ENCODE measurements at regions not wholly inside any gene's neighbourhood (a gene's known extent, or its start where the extent isn't known, plus 50 kb on each side); places are given as distances from the start of the nearest gene placed in this dataset.

DNA sequence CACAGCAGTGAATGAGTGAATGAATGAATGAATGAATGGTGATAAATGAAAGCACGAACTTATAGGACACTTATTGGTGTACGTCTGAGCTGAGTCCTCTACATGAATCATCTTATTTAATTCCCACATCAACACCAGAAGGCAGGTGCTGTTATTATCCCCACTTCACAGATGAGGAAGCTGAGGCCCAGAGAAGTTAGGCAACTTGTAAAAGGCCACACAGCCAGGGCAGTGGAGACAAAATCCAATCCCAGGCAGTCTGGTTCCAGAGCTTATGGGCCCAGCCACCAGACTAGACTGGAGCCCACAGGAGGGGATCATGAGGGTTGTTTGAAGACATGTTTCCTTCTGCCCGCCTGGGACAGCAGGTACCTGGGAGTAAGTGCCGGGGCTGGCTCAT lies 364.0 kb downstream of the MN1 start:
- TF ChIP-seq FOXP2 (optimal IDR thresholded peaks at IDR 0.05; ENCODE audit: borderline replicate concordance, extremely low read depth, extremely low read length, insufficient read depth) (no peak), TAF1 (IDR thresholded peaks at IDR 0.05; ENCODE audit: borderline replicate concordance, insufficient read depth, low read length) (no peak), SIN3A (IDR thresholded peaks at IDR 0.05; ENCODE audit: borderline replicate concordance, insufficient read depth, low read length) (no peak), POLR2AphosphoS5 (IDR thresholded peaks at IDR 0.05; ENCODE audit: low read depth, low read length) (no peak)
- TF ChIP-seq, protein P1, sequence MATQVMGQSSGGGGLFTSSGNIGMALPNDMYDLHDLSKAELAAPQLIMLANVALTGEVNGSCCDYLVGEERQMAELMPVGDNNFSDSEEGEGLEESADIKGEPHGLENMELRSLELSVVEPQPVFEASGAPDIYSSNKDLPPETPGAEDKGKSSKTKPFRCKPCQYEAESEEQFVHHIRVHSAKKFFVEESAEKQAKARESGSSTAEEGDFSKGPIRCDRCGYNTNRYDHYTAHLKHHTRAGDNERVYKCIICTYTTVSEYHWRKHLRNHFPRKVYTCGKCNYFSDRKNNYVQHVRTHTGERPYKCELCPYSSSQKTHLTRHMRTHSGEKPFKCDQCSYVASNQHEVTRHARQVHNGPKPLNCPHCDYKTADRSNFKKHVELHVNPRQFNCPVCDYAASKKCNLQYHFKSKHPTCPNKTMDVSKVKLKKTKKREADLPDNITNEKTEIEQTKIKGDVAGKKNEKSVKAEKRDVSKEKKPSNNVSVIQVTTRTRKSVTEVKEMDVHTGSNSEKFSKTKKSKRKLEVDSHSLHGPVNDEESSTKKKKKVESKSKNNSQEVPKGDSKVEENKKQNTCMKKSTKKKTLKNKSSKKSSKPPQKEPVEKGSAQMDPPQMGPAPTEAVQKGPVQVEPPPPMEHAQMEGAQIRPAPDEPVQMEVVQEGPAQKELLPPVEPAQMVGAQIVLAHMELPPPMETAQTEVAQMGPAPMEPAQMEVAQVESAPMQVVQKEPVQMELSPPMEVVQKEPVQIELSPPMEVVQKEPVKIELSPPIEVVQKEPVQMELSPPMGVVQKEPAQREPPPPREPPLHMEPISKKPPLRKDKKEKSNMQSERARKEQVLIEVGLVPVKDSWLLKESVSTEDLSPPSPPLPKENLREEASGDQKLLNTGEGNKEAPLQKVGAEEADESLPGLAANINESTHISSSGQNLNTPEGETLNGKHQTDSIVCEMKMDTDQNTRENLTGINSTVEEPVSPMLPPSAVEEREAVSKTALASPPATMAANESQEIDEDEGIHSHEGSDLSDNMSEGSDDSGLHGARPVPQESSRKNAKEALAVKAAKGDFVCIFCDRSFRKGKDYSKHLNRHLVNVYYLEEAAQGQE (IDR thresholded peaks at IDR 0.05; ENCODE audit: insufficient read depth in 1 of 2, low read depth in 2 of 2, low read length in 2 of 2), result no peak

DNA sequence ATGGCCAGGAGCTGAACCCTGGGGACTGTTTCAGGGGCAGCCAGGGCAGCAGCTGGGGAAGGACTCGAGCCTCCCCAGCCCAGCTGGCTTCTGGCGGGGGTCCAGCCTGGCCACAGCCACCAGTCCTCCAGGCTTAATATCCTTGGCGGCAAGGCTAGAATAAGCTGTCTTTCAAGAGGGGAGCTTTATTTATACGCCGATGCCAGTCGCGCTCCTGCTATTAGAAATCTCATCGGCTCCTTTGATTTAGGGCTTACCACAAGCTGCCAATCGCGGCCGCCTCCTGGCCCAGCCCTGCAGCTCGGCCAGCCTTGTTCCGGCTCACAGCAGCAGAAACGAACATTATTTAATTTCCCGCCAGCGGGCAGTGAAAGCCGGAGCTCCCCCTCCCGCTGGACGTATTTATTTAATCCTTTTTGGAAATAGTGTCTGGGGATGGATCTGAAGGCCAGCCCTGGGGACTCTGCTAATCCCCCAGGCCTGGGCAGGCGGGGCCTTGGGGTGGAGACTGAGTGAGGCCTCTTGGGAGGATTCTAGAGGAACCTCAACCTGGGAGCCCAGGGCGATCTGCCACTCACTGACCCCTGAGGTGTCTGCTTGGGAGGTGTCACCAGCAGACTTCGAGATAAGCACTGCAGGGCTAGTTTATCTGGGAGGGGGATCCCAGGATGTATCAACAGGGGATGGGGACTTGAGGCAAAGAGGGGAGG lies 363.1 kb downstream of the MN1 start:
- TF ChIP-seq, protein P1 (IDR thresholded peaks at IDR 0.05; ENCODE audit: insufficient read depth in 1 of 2, low read depth in 2 of 2, low read length in 2 of 2), result no peak
- no peak for TF ChIP-seq FOXP2 (optimal IDR thresholded peaks at IDR 0.05; ENCODE audit: borderline replicate concordance, extremely low read depth, extremely low read length, insufficient read depth)
- TF ChIP-seq POLR2AphosphoS5 (IDR thresholded peaks at IDR 0.05; ENCODE audit: low read depth, low read length), result no peak
- TF ChIP-seq TAF1 (IDR thresholded peaks at IDR 0.05; ENCODE audit: borderline replicate concordance, insufficient read depth, low read length), result no peak
- TF ChIP-seq SIN3A (IDR thresholded peaks at IDR 0.05; ENCODE audit: borderline replicate concordance, insufficient read depth, low read length), result no peak

DNA sequence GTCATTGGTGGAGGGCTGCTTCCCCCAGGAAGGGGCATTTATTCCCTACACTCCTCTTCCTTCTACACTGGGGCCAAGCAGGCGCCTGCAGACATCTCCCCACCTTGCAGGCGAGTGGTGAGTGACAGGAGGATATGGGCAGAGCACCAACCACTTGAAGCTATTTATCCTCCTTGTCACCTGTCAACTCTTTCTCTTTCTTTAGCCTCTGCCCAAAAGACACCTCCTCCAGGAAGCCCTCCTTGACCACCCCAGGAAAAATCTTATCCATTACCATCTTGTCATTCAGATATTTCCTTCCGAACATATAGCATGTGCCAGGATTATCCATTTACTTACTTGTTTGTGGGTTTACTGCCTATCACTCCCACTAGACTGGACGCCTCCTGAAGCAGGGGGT lies 362.4 kb downstream of the MN1 start:
- TF ChIP-seq SIN3A (IDR thresholded peaks at IDR 0.05; ENCODE audit: borderline replicate concordance, insufficient read depth, low read length) (no peak), FOXP2 (optimal IDR thresholded peaks at IDR 0.05; ENCODE audit: borderline replicate concordance, extremely low read depth, extremely low read length, insufficient read depth) (no peak), TAF1 (IDR thresholded peaks at IDR 0.05; ENCODE audit: borderline replicate concordance, insufficient read depth, low read length) (no peak), POLR2AphosphoS5 (IDR thresholded peaks at IDR 0.05; ENCODE audit: low read depth, low read length) (no peak)
- TF ChIP-seq, protein P1 (IDR thresholded peaks at IDR 0.05; ENCODE audit: insufficient read depth in 1 of 2, low read depth in 2 of 2, low read length in 2 of 2), result no peak

DNA sequence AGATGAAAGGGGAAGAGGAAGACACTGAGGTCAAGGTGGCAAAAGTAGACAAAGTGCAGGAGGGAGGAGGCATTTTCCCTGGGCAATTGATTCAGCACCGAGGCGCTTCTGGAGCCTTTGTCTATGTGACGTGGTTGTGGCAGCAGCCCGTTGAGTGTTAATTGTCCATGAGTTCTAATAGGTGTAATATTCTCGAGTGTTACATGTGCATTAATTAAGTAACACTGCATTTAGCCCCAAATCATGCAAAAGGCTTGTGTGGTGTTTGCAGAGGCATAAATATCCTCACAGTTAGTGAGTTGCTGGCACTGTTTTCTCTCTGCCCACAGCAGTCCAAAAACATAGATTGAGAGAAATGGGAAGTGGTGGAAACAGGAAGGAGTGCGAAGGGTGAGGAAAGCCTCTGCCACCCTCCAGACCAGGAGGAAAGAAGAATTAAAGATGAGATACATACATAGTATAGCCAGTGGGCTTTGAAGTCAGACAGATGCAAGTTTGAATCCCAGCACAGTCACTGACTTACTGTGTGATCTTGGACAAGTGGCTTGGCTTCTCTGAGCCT lies 361.2 kb downstream of the MN1 start:
- TF ChIP-seq POLR2AphosphoS5 (IDR thresholded peaks at IDR 0.05; ENCODE audit: low read depth, low read length), result no peak
- TF ChIP-seq, protein P1 (IDR thresholded peaks at IDR 0.05; ENCODE audit: insufficient read depth in 1 of 2, low read depth in 2 of 2, low read length in 2 of 2), result no peak
- no peak for TF ChIP-seq SIN3A (IDR thresholded peaks at IDR 0.05; ENCODE audit: borderline replicate concordance, insufficient read depth, low read length)
- no peak for TF ChIP-seq FOXP2 (optimal IDR thresholded peaks at IDR 0.05; ENCODE audit: borderline replicate concordance, extremely low read depth, extremely low read length, insufficient read depth)
- TF ChIP-seq TAF1 (IDR thresholded peaks at IDR 0.05; ENCODE audit: borderline replicate concordance, insufficient read depth, low read length), result no peak

Measured in PFSK-1 (cell line).